Loucy (cell line): ENCODE measurements at regions not wholly inside any gene's neighbourhood (a gene's known extent, or its start where the extent isn't known, plus 50 kb on each side); places are given as distances from the start of the nearest gene placed in this dataset.

ENCODE experiments used
- CTCF ChIP-seq: fragments of 200-600 bp; sonication (generic); conservative IDR thresholded peaks from 2 replicates; pipeline ENCODE4 v1.5.1; 2014; ENCODE audit warnings: mild to moderate bottlenecking, antibody characterized with exemption, low read length
- EZH2phosphoT487 ChIP-seq: fragments of 200-600 bp; IDR thresholded peaks from 2 replicates; pipeline ENCODE4 v1.6.1; 2018; ENCODE audit warnings: antibody characterized with exemption, mild to moderate bottlenecking, moderate library complexity, borderline replicate concordance

- TF ChIP-seq CTCF (no peak), EZH2phosphoT487 (no peak)
These were observed 171.5 kb upstream of the DIPK2B start for GRCh38 chrX:45372151-45372550.
